Activated CD8-positive, alpha-beta memory T cell treated with anti-CD3 and anti-CD28 coated beads, Interleukin-2, amount 10 ng/mL, durations not matched to agents 7 days and 5 days (primary cell): ENCODE measurements at regions not wholly inside any gene's neighbourhood (a gene's known extent, or its start where the extent isn't known, plus 50 kb on each side); places are given as distances from the start of the nearest gene placed in this dataset.

Experiments used
- ATAC-seq: fragments of 150-1000 bp; cut with Tn5 transposase; one replicate; pipeline ENCODE4 v1.10.0; 2021; ENCODE audit warnings: moderate library complexity
- CTCF ChIA-PET: fragments of 350-600 bp; sonication (Branson Sonifier 250); formaldehyde crosslinking; loops from one replicate; lab custom pipeline; 2021; ENCODE audit warnings: antibody characterized with exemption; lab: Charles Lee
- DNase-seq: peaks from one replicate; pipeline ENCODE4 v3.0.0-alpha.2; 2020
- H3K27ac Mint-ChIP-seq: one replicate; pipeline ENCODE4 v1.8.0; 2021; ENCODE audit warnings: mild to moderate bottlenecking, mixed read lengths
- H3K27me3 Mint-ChIP-seq: one replicate; pipeline ENCODE4 v1.8.0; 2021; ENCODE audit warnings: mixed read lengths
- H3K36me3 Mint-ChIP-seq: one replicate; pipeline ENCODE4 v1.8.0; 2021; ENCODE audit warnings: mild to moderate bottlenecking, mixed read lengths
- H3K4me1 Mint-ChIP-seq: one replicate; pipeline ENCODE4 v1.8.0; 2021; ENCODE audit warnings: mixed read lengths
- H3K4me3 Mint-ChIP-seq: one replicate; pipeline ENCODE4 v1.8.0; 2021; ENCODE audit warnings: mild to moderate bottlenecking, moderate library complexity, mixed read lengths
- H3K9me3 Mint-ChIP-seq: one replicate; pipeline ENCODE4 v1.8.0; 2022; ENCODE audit warnings: low read depth, mixed read lengths

DNA sequence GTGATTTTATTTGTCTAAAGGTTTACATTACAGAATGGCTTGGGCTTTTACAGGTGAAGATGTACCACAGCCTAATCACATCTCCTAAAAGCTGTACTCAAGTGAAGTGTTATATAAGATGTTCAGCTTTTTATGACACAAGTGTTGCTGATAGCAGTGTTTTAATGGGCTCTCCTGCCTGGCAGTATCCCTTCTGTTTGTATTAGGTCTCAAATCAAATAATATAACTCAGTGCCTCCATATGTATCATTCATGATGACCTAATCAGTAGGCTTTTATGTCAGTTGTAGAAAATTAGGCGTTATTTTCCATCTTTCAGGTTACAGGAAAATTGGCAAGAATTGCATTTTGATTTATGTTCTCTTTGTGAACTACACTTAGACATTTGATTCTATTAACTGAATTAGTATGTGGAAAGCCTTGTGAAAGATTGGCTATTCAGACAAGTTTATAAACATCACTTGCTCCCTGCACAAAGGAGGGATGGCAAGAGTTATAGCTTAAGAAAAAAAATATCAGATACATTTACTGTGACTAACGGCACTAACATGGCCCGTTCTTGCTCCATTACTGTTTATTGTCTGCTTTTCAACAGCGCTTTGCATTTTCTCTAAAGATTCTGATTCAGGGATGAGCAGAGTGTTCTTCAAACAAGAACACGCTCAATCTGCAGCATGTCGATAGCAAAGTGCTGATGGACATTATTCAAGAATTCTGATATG is 143.7 kb upstream of the DIO2 start:
- H3K36me3 Mint-ChIP-seq: no peaks in the 10 kb centered on the region

DNA sequence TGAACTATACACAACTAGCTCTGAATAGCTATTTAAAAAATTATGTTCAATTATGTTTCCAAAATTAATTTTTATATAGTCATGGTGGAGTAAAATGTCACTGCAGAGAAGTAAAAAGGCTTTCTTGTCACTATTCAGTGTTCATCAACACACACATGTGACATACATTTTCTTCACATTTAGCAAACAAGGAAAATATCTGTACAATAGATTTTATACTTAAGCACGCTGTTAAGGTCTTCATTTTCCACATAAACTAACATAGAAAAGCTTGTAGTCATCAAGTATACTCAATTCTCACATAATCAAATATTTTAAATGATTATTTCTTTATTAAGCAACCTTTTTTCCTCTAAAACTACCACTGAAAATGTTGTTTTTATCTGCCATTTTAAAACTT is 141.2 kb upstream of the DIO2 start:
- H3K4me1 Mint-ChIP-seq: no peaks in the 10 kb centered on the region
- H3K27me3 Mint-ChIP-seq: no peaks in the 10 kb centered on the region
- H3K4me3 Mint-ChIP-seq: no peak overlapping the region
- DNase-seq (no peak), ATAC-seq (no peak)
- no peak overlapping the region for H3K27ac Mint-ChIP-seq
- CTCF ChIA-PET: no interaction called here
- no peaks in the 10 kb centered on the region for H3K36me3 Mint-ChIP-seq
- peaks cover 3% of the 10 kb centered on the region for H3K9me3 Mint-ChIP-seq

More for the DNA sequence above, 143.7 kb upstream of the DIO2 start:
- H3K9me3 Mint-ChIP-seq: peaks cover 3% of the 10 kb centered on the region
- CTCF ChIA-PET: no interaction called here
- ATAC-seq (no peak), DNase-seq (no peak)
- no peaks in the 10 kb centered on the region for H3K27me3 Mint-ChIP-seq
- no peak overlapping the region for H3K27ac Mint-ChIP-seq
- no peaks in the 10 kb centered on the region for H3K4me1 Mint-ChIP-seq
- no peak overlapping the region for H3K4me3 Mint-ChIP-seq

DNA sequence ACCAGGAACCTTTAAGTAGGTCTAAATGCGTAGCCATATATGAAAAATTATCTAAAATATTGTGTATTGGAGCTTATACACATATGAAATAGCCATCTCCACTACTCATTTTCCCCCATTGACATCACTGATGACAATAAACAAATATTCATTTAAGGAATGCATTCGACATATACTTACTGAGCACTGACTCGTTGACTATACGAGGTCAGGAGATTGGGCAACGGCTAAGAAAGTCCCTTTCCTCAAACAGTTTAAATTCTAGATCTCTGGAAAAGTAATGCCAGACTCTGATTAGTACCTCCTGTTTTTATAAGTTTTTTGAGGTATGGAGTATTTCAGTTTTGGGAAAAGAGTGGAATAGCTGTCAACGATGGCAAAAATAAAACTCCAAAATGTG is 139.4 kb upstream of the DIO2 start:
- H3K4me1 Mint-ChIP-seq: no peaks in the 10 kb centered on the region
- H3K4me3 Mint-ChIP-seq: no peak overlapping the region

DNA sequence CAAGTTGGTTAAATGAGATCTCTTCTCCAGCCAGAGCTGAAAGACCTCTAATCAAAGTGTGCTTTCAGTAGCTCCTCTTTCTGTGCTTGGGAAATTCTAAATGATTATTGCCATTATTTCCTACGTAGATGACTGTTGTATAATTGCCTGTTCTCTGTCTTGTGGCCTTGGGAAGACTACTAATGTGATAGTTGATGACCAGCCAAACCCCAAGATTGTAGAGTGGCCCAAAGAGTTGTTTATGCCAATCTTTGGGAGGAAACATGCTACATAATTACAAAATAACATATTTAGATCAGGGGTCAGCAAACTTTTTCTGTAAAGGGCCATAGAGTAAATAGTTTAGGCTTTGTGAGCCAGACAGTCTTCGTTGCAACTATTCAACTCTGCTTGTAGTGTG is 135.1 kb upstream of the DIO2 start:
- Mint-ChIP-seq H3K27ac (no peak overlapping the region), H3K4me3 (no peak overlapping the region), H3K4me1 (no peaks in the 10 kb centered on the region), H3K9me3 (peaks cover 7% of the 10 kb centered on the region), H3K27me3 (no peaks in the 10 kb centered on the region), H3K36me3 (no peaks in the 10 kb centered on the region)
- CTCF ChIA-PET: no interaction called here
- ATAC-seq (no peak), DNase-seq (no peak)

More for the DNA sequence above, 139.4 kb upstream of the DIO2 start:
- peaks cover 3% of the 10 kb centered on the region for H3K9me3 Mint-ChIP-seq
- ATAC-seq (no peak), DNase-seq (no peak)
- H3K36me3 Mint-ChIP-seq: no peaks in the 10 kb centered on the region
- H3K27ac Mint-ChIP-seq: no peak overlapping the region
- no peaks in the 10 kb centered on the region for H3K27me3 Mint-ChIP-seq
- CTCF ChIA-PET: interaction anchor here (0.6 kb wide), 1 partner anchor 334 kb away, joined by 4 read pairs; no protein-coding TSS in a partner anchor

DNA sequence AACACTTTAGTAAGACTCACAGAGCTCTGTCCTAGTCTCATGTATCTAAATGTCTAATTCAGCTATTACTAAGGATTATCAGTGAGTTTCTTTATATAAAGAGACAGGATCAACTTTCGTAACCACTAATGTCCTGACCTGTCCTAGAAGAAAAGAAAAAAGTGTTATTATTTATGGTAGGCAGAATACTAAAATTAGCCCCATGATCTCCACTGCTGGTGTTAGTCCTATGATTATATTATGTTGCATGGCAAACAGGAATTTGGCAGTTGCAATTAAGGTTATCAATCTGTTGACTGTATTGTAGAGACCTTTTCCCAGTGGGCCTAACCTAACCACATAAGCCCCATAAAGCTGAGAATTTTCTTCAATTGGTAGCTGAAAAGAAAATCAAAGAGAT is 132.9 kb upstream of the DIO2 start:
- DNase-seq (no peak), ATAC-seq (no peak)
- Mint-ChIP-seq H3K4me3 (no peak overlapping the region), H3K27ac (no peak overlapping the region), H3K36me3 (no peaks in the 10 kb centered on the region), H3K9me3 (peaks cover 6% of the 10 kb centered on the region), H3K27me3 (no peaks in the 10 kb centered on the region), H3K4me1 (no peaks in the 10 kb centered on the region)
- CTCF ChIA-PET: no interaction called here

DNA sequence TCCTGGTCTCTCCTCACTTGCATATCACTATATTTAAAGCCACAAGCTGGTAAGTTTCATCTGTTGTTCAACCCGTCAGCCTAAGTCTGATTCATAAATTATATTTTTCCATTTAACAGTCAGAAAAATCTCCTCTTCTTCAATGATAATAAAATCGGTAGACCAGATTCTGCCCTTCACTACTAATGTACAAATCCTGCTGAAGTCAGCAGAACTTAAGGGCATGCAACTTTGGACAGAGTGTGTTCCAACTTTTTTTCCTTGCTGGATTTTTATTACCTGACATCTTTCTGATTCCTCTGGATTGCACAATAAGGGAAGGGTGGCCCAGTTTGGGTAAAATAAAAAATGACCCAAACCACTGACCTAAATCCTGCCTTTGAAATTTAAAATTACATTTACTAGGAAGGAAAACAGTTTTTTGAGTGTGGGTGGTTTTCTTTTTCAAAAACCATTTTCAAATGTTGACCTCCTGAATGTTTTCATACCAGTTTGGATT is 125.4 kb upstream of the DIO2 start:
- no peaks in the 10 kb centered on the region for H3K27me3 Mint-ChIP-seq
- no peak for DNase-seq
- no peak overlapping the region for H3K4me3 Mint-ChIP-seq
- peaks cover 2% of the 10 kb centered on the region for H3K9me3 Mint-ChIP-seq
- no peaks in the 10 kb centered on the region for H3K4me1 Mint-ChIP-seq
- no peak for ATAC-seq
- CTCF ChIA-PET: no interaction called here
- H3K27ac Mint-ChIP-seq: no peak overlapping the region
- no peaks in the 10 kb centered on the region for H3K36me3 Mint-ChIP-seq

DNA sequence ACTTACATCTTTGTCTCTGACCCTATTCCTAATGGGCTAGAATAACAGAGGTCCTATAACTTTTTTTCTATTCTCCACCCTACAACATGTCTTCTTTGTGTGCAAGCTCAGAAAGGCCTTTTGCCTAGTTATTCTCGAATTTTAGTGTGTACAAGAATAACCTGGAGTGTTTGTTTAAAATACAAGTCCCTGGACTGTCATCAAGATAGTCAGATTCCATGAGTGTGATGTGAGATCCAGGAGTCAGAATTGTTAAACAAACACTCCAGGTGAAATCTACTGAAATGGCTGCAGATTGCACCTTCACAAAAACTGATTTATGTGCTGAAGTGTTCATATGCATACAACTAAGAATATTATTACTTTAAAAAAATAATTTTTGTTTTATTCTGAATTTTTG is 114.4 kb upstream of the DIO2 start:
- ATAC-seq: no peak
- no peaks in the 10 kb centered on the region for H3K27me3 Mint-ChIP-seq

DNA sequence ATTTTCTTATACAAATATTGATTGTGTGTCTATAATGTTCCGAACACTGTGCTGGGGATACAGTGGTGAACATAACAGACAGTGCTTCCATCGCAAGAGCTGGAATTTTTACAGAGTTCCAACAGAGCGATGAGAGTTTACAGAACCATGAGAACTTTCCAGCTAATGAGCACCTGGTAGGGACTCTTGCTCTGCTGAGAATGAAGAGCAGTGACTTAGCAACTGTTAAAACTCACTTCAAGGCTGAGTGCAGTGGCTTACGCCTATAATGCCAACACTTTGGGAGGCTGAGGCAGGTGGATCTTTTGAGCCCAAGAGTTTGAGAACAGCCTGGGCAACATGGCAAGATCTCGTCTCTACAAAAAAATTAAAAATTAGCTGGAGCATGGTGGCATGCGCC is 113.8 kb upstream of the DIO2 start:
- Mint-ChIP-seq H3K27ac (no peak overlapping the region), H3K4me1 (no peaks in the 10 kb centered on the region), H3K9me3 (no peaks in the 10 kb centered on the region), H3K36me3 (no peaks in the 10 kb centered on the region), H3K27me3 (no peaks in the 10 kb centered on the region), H3K4me3 (no peak overlapping the region)
- CTCF ChIA-PET: no interaction called here
- ATAC-seq (no peak), DNase-seq (no peak)

More for the DNA sequence above, 114.4 kb upstream of the DIO2 start:
- DNase-seq: no peak
- no peak overlapping the region for H3K27ac Mint-ChIP-seq
- CTCF ChIA-PET: no interaction called here
- H3K4me3 Mint-ChIP-seq: no peak overlapping the region
- no peaks in the 10 kb centered on the region for H3K9me3 Mint-ChIP-seq
- no peaks in the 10 kb centered on the region for H3K4me1 Mint-ChIP-seq
- H3K36me3 Mint-ChIP-seq: no peaks in the 10 kb centered on the region

DNA sequence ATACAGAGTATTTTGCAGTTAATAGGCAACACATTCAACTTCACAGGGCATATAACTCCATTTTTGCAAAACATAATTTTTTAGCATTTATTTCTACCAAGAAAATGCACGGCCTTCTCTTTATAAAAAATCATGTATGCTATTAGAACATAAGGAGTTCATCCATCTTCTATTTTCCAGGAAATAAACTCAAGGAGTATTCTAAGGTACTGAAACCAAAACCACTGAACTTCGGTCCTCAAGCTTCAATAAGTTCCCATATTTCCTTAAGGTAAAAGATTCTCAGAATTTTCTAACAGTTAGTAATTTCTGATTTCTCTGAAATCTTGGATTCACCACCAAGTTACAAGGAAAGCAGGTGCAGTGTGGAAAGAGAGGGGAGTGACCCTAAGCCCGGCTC is 113.3 kb upstream of the DIO2 start:
- CTCF ChIA-PET: no interaction called here
- ATAC-seq: no peak
- Mint-ChIP-seq H3K36me3 (no peaks in the 10 kb centered on the region), H3K27ac (no peak overlapping the region), H3K4me1 (no peaks in the 10 kb centered on the region), H3K9me3 (peaks cover under 1% of the 10 kb centered on the region), H3K27me3 (no peaks in the 10 kb centered on the region), H3K4me3 (no peak overlapping the region)
- no peak for DNase-seq

DNA sequence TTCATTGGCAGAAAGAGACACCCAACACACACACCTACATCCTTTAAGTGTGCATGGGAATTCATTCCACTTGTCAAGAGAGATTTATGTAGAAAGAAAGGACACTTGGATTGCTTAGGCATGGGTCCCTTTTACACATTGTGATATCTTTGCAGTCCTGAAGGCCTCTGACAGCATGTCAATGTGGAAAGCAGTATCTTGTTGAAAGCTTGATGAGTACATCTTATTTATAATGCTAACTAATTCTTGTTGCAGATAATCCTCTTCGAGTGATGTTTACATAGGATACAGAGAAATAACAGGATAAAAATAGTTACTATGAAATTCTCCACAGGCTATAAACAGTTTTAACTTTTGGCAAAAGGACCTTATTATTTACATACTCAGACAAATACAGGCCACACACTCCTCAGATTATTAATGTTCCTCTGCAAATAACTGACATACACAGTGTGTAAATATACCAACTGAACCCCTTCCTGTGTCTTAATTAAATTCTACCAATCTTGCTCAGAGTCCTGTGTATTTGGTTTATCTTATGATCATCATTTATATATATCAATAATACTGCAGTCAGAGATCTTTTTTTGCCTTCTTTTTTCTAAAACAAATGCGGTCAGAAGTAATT is 111.8 kb upstream of the DIO2 start:
- ATAC-seq (no peak), DNase-seq (no peak)
- CTCF ChIA-PET: no interaction called here
- no peak overlapping the region for H3K4me3 Mint-ChIP-seq
- peaks cover 7% of the 10 kb centered on the region for H3K9me3 Mint-ChIP-seq
- H3K4me1 Mint-ChIP-seq: no peaks in the 10 kb centered on the region
- no peak overlapping the region for H3K27ac Mint-ChIP-seq
- H3K27me3 Mint-ChIP-seq: no peaks in the 10 kb centered on the region
- H3K36me3 Mint-ChIP-seq: no peaks in the 10 kb centered on the region

DNA sequence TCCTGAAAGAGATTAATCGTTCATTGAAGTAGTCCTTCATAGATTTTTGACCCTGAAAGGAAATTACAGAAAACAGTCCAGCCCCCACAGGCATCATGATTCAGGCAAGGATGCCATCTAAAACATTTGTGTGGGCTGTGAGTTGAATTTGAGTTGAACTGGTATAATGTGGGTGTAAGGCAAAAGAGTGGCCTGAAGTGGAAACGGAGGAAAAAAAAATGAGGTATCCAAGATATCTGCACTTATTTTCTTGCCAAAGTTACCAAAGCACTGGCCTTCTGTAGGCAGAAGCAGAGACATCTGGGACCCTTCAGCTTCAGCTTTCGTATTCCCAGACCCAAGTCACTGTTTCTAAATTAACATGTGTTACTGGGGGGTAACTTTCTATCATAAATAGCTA is 105.1 kb upstream of the DIO2 start:
- CTCF ChIA-PET: no interaction called here

DNA sequence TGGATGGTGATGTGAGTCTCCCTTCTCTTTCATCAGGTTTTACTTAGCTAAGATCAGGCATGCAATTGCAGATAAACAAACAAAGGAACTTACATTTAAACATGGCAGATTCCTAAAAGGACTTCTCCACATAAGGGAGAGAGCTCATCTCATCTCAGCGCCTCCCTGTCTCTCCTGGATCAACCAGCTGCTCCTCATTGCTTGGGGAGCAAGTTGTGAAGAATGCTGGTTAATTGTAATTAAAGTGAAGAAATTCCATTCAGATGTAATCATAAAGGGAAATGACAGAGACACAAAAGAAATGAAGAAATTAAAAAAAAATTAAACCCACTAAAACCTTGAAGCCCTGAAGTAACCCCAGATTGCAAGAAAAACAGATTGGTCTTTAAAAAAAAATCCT is 104.4 kb upstream of the DIO2 start:
- Mint-ChIP-seq H3K27ac (no peak overlapping the region), H3K4me3 (no peak overlapping the region), H3K4me1 (no peaks in the 10 kb centered on the region), H3K27me3 (no peaks in the 10 kb centered on the region), H3K36me3 (no peaks in the 10 kb centered on the region), H3K9me3 (peaks cover 8% of the 10 kb centered on the region)
- CTCF ChIA-PET: no interaction called here
- ATAC-seq (no peak), DNase-seq (no peak)

More for the DNA sequence above, 105.1 kb upstream of the DIO2 start:
- Mint-ChIP-seq H3K27me3 (no peaks in the 10 kb centered on the region), H3K27ac (no peak overlapping the region), H3K4me1 (no peaks in the 10 kb centered on the region), H3K36me3 (no peaks in the 10 kb centered on the region), H3K9me3 (peaks cover 8% of the 10 kb centered on the region), H3K4me3 (no peak overlapping the region)
- no peak for ATAC-seq
- no peak for DNase-seq

DNA sequence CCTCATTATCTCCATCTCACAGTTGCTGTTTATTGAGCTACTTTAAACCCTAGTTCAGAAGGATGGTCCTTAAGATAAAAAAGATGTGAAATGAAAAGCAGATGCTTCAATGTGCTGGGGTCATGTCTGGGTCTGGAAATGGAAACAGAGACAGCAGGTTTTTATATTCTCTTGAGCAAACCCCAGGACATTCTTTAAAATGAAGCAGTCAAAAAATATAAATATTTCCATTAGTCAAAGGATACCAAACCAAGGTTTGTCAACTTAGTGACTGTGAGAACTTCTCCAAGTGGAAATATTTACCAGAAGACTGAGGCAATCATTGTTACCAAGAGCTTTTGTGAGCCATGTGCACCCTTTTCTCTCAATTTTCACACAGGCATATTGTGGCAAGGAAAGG is 102.5 kb upstream of the DIO2 start:
- CTCF ChIA-PET: no interaction called here
- Mint-ChIP-seq H3K27me3 (no peaks in the 10 kb centered on the region), H3K4me1 (no peaks in the 10 kb centered on the region), H3K27ac (no peak overlapping the region), H3K4me3 (no peak overlapping the region), H3K9me3 (peaks cover 2% of the 10 kb centered on the region), H3K36me3 (no peaks in the 10 kb centered on the region)
- ATAC-seq (no peak), DNase-seq (no peak)
